Activated CD8-positive, alpha-beta memory T cell treated with anti-CD3 and anti-CD28 coated beads for 1 hour (primary cell): ENCODE measurements at regions not wholly inside any gene's neighbourhood (a gene's known extent, or its start where the extent isn't known, plus 50 kb on each side); places are given as distances from the start of the nearest gene placed in this dataset.

ENCODE experiments used
- DNase-seq, 2 donors: peaks; one replicate each; pipeline ENCODE4 v3.0.0-alpha.2; 2020; ENCODE audit warnings: low read depth in 1 of 2; ENCODE audit errors: extremely low read depth in 1 of 2

DNA sequence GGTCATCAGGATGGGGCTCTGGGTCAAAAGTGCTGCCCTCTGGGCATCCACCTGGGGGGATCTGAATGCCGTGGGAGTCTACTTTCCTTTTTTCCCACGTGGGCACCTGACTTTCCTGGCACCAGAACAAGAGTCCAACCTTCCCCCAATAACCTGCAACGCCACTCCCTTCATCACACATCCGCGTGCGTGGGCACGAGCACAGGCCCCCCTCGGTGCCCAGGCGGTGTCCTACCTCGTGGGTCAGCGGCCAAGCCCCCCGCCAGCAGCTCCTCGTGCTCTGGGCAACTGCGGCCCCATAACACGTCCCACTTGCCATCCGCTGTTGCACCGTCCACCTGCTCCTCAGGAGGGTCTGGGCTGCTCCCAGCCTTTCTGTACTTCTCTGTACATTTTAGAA is 87.0 kb downstream of the YTHDF1 start:
- DNase-seq, result no peak

DNA sequence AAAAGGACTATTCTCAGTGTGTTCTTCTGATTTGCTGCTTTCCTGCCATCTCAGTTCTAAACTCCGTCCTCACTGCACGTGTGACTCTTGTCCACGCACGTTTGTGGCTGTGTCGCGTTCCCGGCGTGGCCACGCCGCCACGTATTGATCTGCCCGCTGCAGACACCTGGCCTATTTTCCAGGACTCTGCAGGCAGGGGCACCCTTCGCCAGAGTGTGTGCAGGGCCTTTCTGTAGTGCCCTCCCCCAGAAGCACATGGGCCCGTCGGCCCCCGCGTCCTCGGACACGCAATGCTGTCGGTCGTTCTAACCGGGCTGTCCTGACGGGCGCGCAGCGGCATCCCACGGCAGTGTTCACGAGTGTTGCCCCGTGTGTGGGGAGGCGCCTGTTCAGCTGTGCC is 87.6 kb downstream of the YTHDF1 start:
- no peak for DNase-seq

DNA sequence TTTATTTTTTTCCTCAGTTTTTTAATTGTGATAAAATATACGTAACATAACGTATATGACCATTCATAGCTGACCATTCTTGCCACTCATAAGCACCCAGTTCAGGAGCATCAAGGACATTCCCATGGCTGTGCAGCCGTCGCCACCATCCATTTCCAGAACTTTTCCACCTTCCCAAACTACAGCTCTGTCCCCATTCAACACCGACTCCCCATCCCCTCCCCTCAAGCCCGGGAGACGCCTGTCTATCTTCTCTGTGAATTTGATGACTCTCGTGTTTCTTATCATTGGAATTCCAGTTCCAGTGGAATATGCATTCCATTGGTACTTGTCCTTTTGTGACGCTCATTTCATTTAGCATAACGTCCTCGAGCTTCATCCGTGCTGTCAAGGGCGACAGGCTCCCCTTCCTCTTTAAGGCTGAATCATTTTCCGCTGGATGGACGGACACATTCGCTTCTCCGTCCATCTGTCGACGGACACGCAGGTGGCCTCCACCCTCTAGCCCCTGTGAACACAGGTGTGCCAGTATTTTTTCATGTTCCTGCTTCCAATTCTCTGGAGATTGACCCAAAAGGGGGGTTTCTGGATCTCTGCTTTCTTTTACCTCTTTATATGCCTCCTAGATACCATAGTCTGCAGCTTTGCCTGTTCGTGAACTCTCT is 88.1 kb downstream of the YTHDF1 start:
- no peak for DNase-seq

DNA sequence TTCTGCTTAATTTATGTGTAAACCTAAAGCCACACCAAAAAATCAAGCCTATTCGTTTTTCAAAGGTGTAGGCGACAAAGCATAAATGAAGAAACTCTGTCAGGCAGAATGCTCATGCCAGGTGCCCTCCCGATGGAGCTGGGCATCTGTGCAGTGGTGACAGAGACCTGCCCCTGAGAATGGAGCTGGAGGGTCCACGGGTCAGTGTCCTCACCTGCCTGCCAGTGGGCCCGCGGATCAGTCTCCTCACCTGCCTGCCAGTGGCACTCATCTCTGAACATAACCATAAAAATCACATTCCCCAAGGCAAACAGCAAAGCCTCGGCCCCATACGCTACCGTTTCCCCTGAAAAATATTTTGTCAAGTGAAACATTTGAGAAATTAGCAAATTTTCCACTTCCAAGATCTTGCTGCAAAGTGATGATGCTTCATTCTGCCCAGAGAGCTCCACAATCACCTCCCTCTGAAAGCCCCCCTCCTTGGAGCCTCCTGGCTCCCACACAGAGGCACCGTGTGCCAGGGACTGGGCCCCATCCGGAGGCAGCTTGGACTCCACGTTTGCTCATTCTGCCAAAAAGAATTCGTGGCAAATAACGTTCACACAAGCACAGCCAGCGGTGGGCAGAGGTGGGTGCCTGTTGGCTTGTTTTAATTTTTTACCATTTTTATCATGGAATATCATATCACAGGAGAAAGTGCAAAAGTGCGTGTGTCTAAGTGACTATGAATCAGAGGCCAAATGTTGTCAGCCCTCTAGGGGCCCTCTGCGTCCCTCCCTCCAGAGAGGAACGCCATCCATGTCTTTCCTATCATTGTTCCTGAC is 88.8 kb downstream of the YTHDF1 start:
- DNase-seq, result no peak

DNA sequence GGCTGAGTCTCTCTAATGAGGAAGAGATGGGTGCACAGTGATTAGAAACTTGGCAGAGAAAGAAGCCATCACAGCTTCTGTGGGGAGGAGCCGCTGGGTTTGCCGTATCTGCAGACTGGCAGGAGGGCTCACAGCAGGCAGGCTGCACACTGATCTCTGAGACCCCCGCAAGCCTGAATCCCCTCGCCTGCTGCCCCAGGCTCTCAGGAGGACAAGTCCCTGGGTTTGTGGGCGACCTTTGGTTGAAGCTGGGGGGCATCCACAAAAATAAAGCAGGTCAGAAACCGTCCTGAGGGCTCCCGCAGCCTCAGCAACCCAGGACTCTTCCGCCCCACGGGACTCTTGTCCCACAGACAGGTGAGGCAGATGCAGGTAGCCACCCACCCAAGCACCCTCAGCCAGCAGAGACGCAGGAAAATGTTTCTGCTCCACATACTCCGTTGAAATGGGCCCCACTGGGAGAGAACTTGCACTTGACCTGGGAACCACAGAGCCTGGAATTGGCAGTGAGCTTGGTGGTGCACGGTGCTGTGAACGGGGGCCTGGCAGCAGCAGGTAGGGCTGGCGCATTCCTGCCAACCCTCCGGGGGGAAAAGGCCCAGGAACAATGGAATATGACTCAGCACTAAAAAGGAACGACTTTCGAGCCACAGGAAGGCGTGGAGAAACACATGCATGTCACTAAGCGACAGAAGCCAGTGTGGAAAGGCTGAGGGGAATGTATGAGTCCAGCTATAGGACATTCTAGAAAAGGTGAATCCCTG is 89.9 kb downstream of the YTHDF1 start:
- no peak for DNase-seq

DNA sequence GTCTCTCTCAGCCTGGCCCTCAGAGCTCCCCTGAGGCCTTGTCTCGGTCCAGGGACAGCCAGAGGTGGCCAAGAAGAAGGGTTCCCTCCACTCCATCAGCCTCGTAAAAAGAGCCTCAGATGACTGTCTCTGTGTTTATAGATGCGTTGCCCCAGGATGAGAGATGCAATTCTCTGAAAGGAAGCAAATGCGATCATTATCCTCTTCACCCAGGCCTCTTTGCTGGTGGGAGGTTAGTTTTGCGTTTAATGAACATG is 90.4 kb downstream of the YTHDF1 start:
- DNase-seq, result no peak

DNA sequence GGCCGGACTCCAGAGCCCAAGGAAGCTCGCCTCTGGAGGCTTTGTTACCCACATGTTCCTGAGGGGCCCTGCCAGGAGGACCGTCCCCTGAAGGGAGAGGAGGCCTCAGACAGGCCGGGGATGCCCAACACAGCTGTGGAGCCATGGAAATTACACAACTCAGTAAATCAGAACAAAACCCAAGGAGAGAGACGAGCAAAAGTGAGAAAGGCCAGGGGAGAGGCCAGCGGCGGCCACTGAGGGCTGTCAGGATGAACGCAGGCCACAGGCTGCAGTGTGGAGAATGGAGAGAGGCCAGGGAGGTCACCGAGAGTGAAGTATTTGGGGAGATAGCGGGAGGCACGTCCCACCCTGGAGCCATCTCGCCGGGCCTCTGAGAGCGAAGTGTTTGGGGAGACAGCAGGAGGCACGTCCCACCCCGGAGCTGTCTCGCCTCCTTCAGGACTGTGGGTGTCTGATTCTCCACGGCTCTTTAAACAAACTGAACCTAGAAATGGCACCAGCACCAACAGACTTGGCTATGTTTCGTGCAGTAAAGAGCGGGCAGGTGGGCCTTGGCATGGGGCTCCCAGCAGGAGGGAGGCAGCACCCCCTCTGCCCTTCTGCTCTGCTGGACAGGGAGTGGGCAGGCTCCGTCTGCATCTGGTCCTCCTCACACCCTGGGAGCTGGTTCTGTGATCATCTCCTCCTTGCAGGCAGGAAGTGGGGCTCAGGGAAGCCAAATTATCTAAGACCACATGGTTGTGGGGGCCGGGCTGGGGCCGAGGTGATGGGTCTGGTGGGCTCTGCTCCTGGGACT is 91.0 kb downstream of the YTHDF1 start:
- no peak for DNase-seq

DNA sequence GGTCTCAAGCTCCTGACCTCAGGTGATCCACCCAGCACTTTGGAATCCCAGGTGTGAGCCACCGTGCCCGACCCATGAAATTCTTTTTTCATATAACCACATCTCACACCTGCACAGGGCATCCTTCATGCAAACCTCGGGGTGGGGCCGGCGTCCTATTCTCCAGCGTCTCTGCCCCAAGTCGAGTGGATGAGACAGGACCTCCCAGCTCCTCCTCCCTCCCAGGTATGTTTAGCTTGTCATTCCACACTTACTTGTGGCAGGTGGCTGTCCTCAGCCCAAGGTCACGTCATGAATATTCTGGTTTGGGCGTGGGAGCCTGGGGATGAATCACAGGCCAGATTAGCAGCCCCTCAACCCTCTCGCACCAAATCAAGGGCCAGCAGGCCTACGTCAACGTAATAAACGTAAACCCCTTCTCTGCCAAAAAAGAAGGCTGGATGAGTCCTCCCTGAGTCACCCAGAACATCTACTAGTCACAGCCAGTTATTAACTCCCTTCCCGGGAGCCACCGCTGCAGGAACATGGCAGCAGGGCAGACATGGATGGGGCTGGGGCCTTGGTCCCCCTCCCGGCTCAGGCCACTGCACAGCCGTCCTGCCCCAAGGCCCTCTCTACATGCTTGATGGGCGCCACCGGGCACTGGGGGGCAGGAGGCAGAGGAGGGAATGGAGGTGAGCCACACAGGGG is 91.7 kb downstream of the YTHDF1 start:
- no peak for DNase-seq

DNA sequence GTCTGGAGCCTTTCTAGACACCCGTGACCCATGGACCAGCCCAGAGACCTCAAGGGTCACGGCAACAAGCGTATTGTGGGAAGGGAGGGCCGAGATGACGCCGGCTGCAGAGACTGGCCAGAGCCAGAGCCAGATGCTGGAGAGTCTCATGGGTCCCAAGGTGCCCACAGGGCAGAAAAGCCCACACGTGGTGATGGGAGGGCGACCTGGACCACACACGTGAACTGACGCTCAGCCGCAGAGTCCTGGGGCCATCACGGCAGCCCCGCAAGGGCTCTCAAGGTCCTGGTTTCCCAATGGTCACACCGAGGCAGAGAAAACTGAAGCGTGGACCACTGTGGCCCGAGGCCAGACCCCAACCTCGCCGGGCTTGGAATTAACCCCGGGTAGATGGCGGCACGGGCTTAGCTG is 92.6 kb downstream of the YTHDF1 start:
- DNase-seq, result no peak

DNA sequence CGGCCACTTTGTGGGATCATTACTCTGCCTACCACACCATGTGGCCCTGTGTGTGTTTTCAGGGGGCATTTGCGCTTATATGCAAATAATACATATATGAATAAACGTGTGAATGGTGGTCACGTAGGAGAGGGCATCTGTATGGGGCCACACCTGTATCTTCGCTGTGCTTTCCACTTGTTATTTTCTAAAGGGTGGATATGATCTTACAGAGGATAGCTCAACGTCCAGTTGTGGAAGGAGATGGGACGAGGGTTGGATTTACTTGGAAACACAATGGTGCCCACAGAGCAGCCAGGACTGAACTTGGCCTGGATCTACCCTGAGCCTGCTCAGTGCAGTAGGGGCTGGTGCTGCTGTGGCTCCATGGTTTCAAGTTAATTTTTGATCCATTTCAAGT is 93.3 kb downstream of the YTHDF1 start:
- no peak for DNase-seq

DNA sequence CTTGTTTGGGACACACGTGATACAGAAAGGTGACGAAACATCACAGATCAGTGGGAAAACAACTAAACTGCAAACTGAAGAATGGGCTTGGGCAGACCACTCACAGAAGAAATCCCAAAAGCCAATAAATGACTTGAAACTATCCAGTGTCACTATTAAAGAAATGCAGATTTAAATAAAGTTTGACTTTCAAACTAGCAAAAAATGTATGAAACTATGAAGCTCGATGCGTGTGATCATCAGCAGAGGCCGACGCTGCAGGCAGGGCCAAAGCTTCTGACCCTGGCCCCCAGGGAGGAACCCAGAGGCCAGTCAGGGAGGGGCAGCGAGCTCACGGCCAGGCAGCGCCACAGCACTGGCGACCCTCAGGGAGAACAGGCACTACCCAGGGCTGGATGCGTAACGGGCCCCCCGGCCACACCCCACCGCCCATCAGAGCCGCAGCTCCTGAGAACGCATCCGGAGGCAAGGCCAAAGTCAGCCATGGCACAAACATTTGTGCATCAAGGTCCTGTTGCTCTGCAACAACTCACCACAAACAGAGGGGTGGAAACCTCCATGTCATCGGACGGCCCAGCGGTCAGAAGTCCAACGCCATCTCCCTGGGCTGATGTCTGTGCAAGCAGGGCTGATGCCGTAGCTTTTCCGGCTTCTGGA is 94.1 kb downstream of the YTHDF1 start:
- no peak for DNase-seq

DNA sequence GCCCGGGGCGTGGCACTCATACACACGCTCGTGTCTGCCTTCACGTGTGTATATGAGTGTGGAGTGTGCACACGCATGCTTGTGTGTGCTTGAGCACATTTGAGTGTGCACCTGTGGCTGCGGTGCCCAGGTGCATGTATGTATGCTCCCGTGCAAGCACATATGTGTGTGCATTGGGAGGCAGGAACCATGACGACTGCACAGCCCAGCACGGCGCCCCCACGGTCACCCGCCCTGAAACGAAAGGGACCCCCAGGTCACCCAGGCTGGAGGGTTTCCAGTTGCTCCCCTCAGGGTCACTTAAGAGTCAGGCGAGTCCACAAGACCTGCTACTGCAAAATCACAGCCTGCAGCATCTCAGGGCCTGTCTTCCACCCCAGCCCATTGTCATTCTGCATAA is 94.7 kb downstream of the YTHDF1 start:
- no peak for DNase-seq

DNA sequence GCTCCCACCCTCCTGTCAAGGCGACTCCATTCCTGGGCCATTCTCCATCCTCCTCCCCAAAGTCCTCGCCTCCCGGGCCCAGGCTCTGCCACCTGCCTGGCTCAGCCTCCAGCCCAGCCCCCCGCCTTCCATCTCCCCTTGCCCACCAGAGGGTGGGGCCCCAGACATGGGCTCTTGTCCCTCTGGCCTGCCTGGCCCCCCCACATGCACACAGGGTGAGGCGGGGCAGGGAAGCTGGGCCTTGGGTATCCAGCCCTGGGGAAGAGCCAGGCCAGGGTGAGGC is 95.2 kb downstream of the YTHDF1 start:
- DNase-seq, result no peak

DNA sequence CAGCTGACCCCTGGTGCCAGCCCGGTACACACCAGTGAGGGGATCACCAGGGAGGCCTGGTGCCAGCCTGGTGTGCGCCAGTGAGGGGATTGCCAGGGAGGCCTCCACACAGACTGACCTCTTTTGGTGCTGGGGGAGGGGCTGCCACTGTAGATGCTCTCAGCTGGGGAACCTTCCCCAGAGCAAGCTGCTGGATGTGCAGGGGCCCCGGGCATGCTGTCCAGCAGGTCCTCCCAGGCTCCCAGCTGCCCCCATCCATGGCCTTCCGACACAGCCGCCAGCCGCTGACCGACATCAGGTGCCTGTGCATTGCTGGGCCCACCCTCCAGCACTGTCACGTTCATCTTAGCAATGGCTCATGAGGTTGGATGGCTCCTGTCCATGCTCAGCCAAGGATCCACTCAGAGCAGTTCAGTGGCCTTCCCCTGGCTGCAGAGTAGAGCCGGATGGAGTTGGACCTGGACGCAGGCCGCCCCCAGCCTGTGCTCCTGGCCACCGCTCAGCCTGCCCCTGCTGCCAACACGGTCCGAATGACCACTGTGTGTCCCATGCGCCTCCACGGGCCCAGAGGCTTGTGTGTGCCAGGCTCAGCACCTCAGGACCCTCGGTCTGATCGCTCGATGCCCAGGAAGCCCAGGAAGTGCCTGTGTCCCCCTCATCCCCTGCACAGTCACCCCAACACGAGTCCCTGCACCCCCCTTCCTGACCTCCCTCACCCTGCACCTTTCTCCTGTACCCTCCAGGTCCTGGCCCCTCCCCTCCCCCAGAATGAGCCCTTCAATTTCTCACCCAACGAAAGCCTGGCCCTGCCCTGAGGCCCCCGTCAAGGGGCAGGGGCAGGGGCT is 95.7 kb downstream of the YTHDF1 start:
- DNase-seq, result no peak

DNA sequence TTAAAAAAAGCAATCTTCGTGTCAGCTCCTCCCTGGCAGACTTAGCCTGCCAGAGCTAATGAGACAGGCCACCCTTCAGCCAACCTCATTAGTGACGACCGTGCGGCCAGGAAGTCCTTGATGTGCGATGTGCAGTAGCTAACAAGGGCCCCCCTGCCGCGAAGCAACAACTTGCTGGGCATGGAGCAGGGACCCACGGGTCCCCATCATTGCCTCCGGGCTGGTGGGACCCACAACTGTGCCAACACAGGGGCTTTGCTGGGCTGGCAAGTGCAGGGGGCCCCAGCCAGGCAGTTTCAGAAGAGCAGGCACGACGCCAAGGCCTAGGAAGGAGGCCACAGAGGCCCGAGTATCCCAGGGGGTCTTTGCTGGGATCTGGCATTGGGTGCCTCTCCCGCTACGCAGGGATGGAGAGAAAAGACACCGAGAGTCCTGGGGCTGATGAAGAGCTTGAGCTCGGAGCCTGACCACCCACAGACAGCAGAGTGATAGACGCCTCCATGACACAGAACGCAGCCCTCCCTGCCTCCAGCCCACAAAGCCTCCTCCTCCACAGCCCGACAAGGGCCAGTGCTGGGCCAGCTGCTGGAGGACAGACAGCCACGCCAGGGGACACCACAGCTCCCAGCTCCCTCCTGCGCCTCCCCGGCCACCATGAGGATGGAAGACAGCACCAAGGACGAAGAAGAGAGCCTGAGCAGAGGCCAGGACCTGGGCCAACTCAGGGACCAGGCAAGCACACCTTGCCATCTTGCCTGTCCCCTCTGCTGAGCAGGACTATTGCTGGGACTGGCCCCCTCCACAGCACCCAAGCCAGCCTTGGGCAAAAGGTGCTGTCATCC is 96.6 kb downstream of the YTHDF1 start:
- DNase-seq, result no peak

DNA sequence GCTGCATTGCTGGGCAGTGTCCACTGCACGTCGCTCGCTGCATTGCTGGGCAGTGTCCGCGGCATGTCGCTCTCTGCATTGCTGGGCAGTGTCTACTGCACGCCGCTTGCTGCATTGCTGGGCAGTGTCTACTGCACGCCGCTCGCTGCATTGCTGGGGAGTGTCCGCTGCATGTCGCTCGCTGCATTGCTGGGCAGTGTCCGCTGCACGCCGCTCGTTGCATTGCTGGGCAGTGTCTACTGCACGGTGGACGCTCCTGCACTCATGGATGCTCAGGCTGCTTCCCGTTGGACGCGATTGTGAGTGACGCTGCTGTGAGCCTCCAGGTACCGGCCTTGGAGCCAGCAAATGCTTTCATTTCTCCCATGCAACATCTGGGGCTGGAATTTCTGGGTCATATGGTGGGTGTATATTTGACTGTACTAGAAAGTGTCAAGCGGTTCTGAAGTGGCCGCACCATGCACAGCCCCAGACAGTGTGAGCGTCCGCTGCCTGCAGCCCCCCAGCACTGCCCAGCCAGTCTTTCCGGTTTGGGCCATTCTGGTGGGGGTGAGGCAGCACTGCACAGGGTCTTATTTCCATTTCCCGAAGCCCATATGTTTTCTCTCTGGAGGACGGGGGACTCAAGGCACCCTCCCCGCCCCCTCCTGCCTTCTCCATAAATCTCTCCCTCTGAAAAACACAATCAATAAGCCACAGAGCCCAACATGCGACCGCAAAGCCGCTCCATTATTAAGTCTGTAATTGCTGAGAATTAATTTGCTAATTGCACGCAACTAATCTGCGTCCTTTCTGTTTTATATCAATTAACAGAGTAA is 97.4 kb downstream of the YTHDF1 start:
- DNase-seq, result no peak

DNA sequence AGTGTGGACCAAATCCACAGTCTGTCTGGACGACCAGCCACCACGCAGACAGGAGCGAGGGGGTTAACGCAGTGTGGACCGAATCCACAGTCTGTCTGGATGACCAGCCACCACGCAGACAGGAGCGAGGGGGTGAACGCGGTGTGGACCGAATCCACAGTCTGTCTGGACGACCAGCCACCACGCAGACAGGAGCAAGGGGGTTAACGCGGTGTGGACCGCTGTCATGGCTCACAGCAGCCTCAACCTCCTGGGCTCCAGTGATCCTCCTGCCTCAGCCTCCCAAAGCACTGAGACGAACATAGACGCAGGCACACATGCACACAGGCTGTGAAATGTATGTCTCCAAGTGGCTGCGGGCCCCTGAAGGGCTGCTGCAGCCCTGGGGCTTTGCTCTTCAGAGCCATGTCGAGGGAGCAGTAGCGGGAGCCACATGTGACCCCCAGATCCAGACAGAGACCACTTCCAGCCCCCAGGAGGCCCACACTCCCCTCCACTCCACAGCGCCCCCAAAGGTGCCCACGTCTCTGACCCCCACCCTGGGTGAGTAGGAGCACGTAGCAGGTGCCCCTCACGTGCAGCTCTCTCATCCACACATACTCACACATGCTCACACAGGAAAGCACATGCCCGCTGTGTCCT is 98.1 kb downstream of the YTHDF1 start:
- no peak for DNase-seq
